Urinary bladder (tissue), 3 donors: ENCODE measurements at regions not wholly inside any gene's neighbourhood (a gene's known extent, or its start where the extent isn't known, plus 50 kb on each side); places are given as distances from the start of the nearest gene placed in this dataset.

ENCODE experiments used
- DNase-seq: peaks from one replicate; pipeline ENCODE4 v3.0.0-alpha.2; 2015; ENCODE audit errors: extremely low spot score
- H3K27ac ChIP-seq: one replicate; pipeline ENCODE4 v1.5.1; 2013; ENCODE audit warnings: low read depth, mild to moderate bottlenecking, moderate library complexity
- H3K36me3 ChIP-seq: one replicate; pipeline ENCODE4 v1.6.1; 2013; ENCODE audit warnings: mild to moderate bottlenecking, moderate library complexity; ENCODE audit not compliant: insufficient read depth
- H3K4me1 ChIP-seq: one replicate; pipeline ENCODE4 v1.6.1; 2013; ENCODE audit warnings: mild to moderate bottlenecking, moderate library complexity; ENCODE audit not compliant: insufficient read depth
- H3K4me3 ChIP-seq: one replicate; pipeline ENCODE4 v1.5.1; 2013; ENCODE audit warnings: low read depth, low read length
- WGBS: extraction: QIAGEN DNeasy Blood & Tissue Kit; methylation state at CpG from one replicate; pipeline ENCODE4 v1.1.7; 2013; 5-methylcytosine and 5-hydroxymethylcytosine counted together
- donor health status: healthy with polysubstance abuse.
- donor health status: healthy.

GRCh38 chr4:67109276-67109675, 436.0 kb downstream of the CENPC start:
- H3K4me3 ChIP-seq: no peak overlapping the region
- no peak overlapping the region for H3K27ac ChIP-seq
- no peaks in the 10 kb centered on the region for H3K36me3 ChIP-seq
- no peak for DNase-seq
- no peaks in the 10 kb centered on the region for H3K4me1 ChIP-seq

GRCh38 chr4:67106861-67107460, 438.3 kb downstream of the CENPC start:
- Histone ChIP-seq H3K4me3 (no peak overlapping the region), H3K27ac (no peak overlapping the region), H3K4me1 (no peaks in the 10 kb centered on the region), H3K36me3 (no peaks in the 10 kb centered on the region)
- WGBS: 36% methylated on average over 3 of the region's 3 CpGs
- peak; percentile 20 for DNase-seq

GRCh38 chr4:67104145-67104544, 441.2 kb downstream of the CENPC start:
- WGBS: 42% methylated on average over 3 of the region's 3 CpGs
- no peak for DNase-seq
- Histone ChIP-seq H3K27ac (no peak overlapping the region), H3K4me1 (no peaks in the 10 kb centered on the region), H3K4me3 (no peak overlapping the region), H3K36me3 (no peaks in the 10 kb centered on the region)

GRCh38 chr4:67103001-67103747, 442.1 kb downstream of the CENPC start:
- WGBS: 75% methylated on average over 6 of the region's 6 CpGs

GRCh38 chr4:67101612-67102011, 443.7 kb downstream of the CENPC start:
- Histone ChIP-seq H3K36me3 (no peaks in the 10 kb centered on the region), H3K4me1 (no peaks in the 10 kb centered on the region), H3K4me3 (no peak overlapping the region), H3K27ac (no peak overlapping the region)
- DNase-seq: no peak

More at GRCh38 chr4:67103001-67103747, 442.1 kb downstream of the CENPC start:
- DNase-seq: no peak
- Histone ChIP-seq H3K4me1 (no peaks in the 10 kb centered on the region), H3K36me3 (no peaks in the 10 kb centered on the region), H3K4me3 (no peak overlapping the region), H3K27ac (no peak overlapping the region)

GRCh38 chr4:67092351-67092750, 453.0 kb downstream of the CENPC start:
- Histone ChIP-seq H3K27ac (no peak overlapping the region), H3K4me3 (no peak overlapping the region), H3K36me3 (no peaks in the 10 kb centered on the region), H3K4me1 (no peaks in the 10 kb centered on the region)
- WGBS: 56% methylated on average over 4 of the region's 4 CpGs
- no peak for DNase-seq

- Histone ChIP-seq H3K27ac (no peak overlapping the region), H3K36me3 (no peaks in the 10 kb centered on the region), H3K4me3 (no peak overlapping the region), H3K4me1 (no peaks in the 10 kb centered on the region)
- DNase-seq: no peak
Measured at GRCh38 chr4:67091673-67092072, 453.6 kb downstream of the CENPC start.

- no peak overlapping the region for H3K4me3 ChIP-seq
- H3K27ac ChIP-seq: no peak overlapping the region
- no peaks in the 10 kb centered on the region for H3K4me1 ChIP-seq
- DNase-seq: no peak
- WGBS: 71% methylated on average over 2 of the region's 2 CpGs
- no peaks in the 10 kb centered on the region for H3K36me3 ChIP-seq
Measured at GRCh38 chr4:67087897-67088296, 457.4 kb downstream of the CENPC start.

- no peaks in the 10 kb centered on the region for H3K36me3 ChIP-seq
- no peaks in the 10 kb centered on the region for H3K4me1 ChIP-seq
- H3K27ac ChIP-seq: no peak overlapping the region
- DNase-seq: no peak
- no peak overlapping the region for H3K4me3 ChIP-seq
- 66% methylated on average over 2 of the region's 2 CpGs for WGBS
Measured at GRCh38 chr4:67084783-67085182, 460.5 kb downstream of the CENPC start.

GRCh38 chr4:67083496-67083895, 461.8 kb downstream of the CENPC start:
- no peaks in the 10 kb centered on the region for H3K4me1 ChIP-seq
- DNase-seq: no peak
- no peak overlapping the region for H3K4me3 ChIP-seq
- H3K36me3 ChIP-seq: no peaks in the 10 kb centered on the region
- no peak overlapping the region for H3K27ac ChIP-seq
- 75% methylated on average over 5 of the region's 5 CpGs for WGBS

- DNase-seq: no peak
- Histone ChIP-seq H3K36me3 (no peaks in the 10 kb centered on the region), H3K4me1 (no peaks in the 10 kb centered on the region), H3K4me3 (no peak overlapping the region), H3K27ac (no peak overlapping the region)
- WGBS: 95% methylated on average over 5 of the region's 5 CpGs
Measured at GRCh38 chr4:67082746-67083145, 462.6 kb downstream of the CENPC start.

GRCh38 chr4:67080046-67080557, 465.2 kb downstream of the CENPC start:
- Histone ChIP-seq H3K27ac (no peak overlapping the region), H3K4me3 (no peak overlapping the region), H3K4me1 (no peaks in the 10 kb centered on the region), H3K36me3 (no peaks in the 10 kb centered on the region)
- 64% methylated on average over 2 of the region's 2 CpGs for WGBS
- no peak for DNase-seq

GRCh38 chr4:67071641-67072040, 473.7 kb downstream of the CENPC start:
- Histone ChIP-seq H3K4me3 (no peak overlapping the region), H3K36me3 (no peaks in the 10 kb centered on the region), H3K4me1 (no peaks in the 10 kb centered on the region), H3K27ac (no peak overlapping the region)
- 86% methylated on average over 5 of the region's 5 CpGs for WGBS
- DNase-seq: no peak

- no peak for DNase-seq
- H3K27ac ChIP-seq: no peak overlapping the region
- 70% methylated on average over 3 of the region's 3 CpGs for WGBS
Measured at GRCh38 chr4:67055319-67055718, 490.0 kb downstream of the CENPC start.

More at GRCh38 chr4:67055319-67055718, 490.0 kb downstream of the CENPC start:
- Histone ChIP-seq H3K4me3 (no peak overlapping the region), H3K4me1 (no peaks in the 10 kb centered on the region), H3K36me3 (no peaks in the 10 kb centered on the region)
